ENCODE measurements at regions not wholly inside any gene's neighbourhood (a gene's known extent, or its start where the extent isn't known, plus 50 kb on each side); places are given as distances from the start of the nearest gene placed in this dataset.

DNA sequence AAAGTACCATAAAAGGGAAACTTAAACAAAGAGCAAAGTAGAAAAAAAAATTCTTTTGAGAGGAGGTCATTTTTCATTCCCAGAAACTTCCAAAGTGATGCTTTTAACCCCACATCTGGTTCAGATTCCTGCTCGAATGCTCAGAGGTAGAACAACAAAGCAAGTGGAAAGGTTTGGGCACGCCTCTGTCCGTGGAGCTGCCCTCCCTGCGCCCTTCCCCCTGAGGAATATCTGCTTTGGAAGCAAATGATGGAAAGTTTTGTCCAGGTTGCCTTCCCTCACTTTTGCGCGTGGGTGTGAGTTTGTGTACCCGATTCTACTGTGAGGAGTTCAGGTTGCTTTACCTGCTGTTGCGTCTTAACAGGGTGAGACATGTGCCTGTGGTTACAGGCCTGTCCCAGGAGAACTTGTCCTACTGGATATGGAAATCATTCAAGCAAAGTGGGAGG, 110.2 kb downstream of the KLF5 start:
- intact Hi-C loops (cut with DNase I): no loop called here
- WGBS: 79% methylated on average over 8 of the region's 8 CpGs
- no peak for DNase-seq (ENCODE audit: extremely low spot score)
- no peaks in the 10 kb centered on the region for H3K36me3 ChIP-seq
- H3K27ac ChIP-seq (replicated peaks in 1 of 4): no peak overlapping the region
- H3K4me3 ChIP-seq: no peak overlapping the region
- no peaks in the 10 kb centered on the region for H3K9me3 ChIP-seq
- no peaks in the 10 kb centered on the region for H3K27me3 ChIP-seq
- TF ChIP-seq POLR2AphosphoS5 (IDR thresholded peaks at IDR 0.05): no peak
- TF ChIP-seq EP300 (IDR thresholded peaks at IDR 0.05): no peak
- TF ChIP-seq POLR2A (IDR thresholded peaks at IDR 0.05; ENCODE audit: low read depth): no peak
- TF ChIP-seq, protein P1, sequence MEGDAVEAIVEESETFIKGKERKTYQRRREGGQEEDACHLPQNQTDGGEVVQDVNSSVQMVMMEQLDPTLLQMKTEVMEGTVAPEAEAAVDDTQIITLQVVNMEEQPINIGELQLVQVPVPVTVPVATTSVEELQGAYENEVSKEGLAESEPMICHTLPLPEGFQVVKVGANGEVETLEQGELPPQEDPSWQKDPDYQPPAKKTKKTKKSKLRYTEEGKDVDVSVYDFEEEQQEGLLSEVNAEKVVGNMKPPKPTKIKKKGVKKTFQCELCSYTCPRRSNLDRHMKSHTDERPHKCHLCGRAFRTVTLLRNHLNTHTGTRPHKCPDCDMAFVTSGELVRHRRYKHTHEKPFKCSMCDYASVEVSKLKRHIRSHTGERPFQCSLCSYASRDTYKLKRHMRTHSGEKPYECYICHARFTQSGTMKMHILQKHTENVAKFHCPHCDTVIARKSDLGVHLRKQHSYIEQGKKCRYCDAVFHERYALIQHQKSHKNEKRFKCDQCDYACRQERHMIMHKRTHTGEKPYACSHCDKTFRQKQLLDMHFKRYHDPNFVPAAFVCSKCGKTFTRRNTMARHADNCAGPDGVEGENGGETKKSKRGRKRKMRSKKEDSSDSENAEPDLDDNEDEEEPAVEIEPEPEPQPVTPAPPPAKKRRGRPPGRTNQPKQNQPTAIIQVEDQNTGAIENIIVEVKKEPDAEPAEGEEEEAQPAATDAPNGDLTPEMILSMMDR (IDR thresholded peaks at IDR 0.05): no peak
- no peaks in the 10 kb centered on the region for H3K4me1 ChIP-seq

DNA sequence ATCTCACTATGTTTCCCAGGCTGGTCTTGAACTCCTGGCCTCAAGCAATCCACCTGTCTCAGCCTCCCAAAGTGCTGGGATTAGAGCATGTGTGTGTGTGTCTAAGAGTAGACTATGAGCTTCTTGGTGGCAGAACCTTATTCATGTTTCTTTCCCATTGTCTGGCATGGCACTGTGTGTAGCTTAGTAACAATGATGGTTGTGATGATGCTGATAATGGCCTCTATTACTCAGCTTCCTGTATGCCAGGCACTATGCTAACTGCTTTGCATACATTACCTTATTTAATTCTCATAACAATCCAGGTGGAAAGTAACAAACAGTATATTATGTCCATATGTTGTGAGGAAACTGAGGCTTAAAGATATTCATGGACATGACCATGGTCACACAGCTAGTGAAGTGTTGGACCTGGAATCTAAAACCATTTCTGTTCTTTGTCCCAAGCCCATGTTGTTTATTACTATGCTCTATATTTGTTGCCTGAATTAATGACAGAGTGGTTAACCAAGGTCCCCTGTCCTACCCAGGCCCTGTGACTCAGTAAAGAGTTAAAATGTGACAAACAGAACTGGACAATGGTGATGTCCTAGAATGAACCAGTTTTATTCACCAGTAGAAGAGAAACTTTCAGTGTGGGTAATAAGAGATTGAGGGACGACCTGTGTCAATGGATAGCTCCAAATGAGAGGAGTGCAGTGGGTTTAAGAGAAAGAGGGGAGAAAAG, 109.6 kb downstream of the KLF5 start:
- no peak for DNase-seq (ENCODE audit: extremely low spot score)
- H3K27ac ChIP-seq (replicated peaks in 1 of 4): no peak overlapping the region
- H3K4me1 ChIP-seq: no peaks in the 10 kb centered on the region
- WGBS: 85% methylated on average over 1 of the region's 1 CpG
- H3K9me3 ChIP-seq: no peaks in the 10 kb centered on the region
- intact Hi-C loops (cut with DNase I): no loop called here
- TF ChIP-seq POLR2AphosphoS5 (IDR thresholded peaks at IDR 0.05) (no peak), POLR2A (IDR thresholded peaks at IDR 0.05; ENCODE audit: low read depth) (no peak), EP300 (IDR thresholded peaks at IDR 0.05) (no peak)
- TF ChIP-seq, protein P1 (IDR thresholded peaks at IDR 0.05): no peak
- H3K27me3 ChIP-seq: no peaks in the 10 kb centered on the region
- no peak overlapping the region for H3K4me3 ChIP-seq
- no peaks in the 10 kb centered on the region for H3K36me3 ChIP-seq

DNA sequence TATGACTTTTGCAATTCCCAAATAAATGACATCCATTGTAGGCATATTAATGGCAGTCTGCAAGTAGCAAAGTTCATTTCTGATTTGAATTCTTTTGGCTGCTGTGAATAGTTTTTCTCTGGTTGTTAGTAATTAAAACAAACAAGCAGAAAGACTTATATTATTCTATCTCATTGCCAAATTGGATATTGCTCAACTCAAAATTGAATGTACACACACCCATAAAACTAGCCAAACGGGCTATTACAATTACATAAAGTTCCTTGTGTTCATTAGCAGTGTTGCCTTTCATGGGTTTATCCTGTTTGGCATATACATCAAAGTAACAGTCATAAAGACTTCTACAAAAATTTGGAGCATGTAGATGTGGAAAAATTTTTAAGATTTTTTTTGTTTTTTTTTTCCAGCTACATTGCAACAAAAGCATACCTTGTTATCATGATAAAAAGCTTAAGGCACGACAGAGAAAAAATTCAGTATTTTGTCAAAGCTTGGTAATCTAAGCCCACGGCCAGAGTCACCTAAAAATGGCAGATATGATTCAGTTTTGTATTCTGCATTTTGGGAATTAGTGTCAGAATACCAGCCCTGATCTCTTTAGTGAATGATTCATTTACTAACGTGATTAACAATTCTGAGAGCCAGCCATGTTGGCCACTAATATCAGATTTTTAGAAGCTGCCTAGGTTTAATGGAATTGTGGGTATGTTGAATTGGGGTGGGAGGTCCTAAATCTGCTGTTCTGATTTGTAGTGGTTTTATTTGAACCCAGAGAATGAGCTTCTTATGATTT, 108.4 kb downstream of the KLF5 start:
- no peaks in the 10 kb centered on the region for H3K27me3 ChIP-seq
- intact Hi-C loops (cut with DNase I): no loop called here
- H3K27ac ChIP-seq (replicated peaks in 1 of 4): no peak overlapping the region
- H3K4me3 ChIP-seq: no peak overlapping the region
- DNase-seq (ENCODE audit: extremely low spot score): no peak
- no peaks in the 10 kb centered on the region for H3K36me3 ChIP-seq
- no peaks in the 10 kb centered on the region for H3K4me1 ChIP-seq
- 82% methylated on average over 4 of the region's 4 CpGs for WGBS
- no peaks in the 10 kb centered on the region for H3K9me3 ChIP-seq
- TF ChIP-seq, protein P1 (IDR thresholded peaks at IDR 0.05): no peak
- TF ChIP-seq EP300 (IDR thresholded peaks at IDR 0.05): no peak
- TF ChIP-seq POLR2AphosphoS5 (IDR thresholded peaks at IDR 0.05): no peak
- TF ChIP-seq POLR2A (IDR thresholded peaks at IDR 0.05; ENCODE audit: low read depth): no peak

DNA sequence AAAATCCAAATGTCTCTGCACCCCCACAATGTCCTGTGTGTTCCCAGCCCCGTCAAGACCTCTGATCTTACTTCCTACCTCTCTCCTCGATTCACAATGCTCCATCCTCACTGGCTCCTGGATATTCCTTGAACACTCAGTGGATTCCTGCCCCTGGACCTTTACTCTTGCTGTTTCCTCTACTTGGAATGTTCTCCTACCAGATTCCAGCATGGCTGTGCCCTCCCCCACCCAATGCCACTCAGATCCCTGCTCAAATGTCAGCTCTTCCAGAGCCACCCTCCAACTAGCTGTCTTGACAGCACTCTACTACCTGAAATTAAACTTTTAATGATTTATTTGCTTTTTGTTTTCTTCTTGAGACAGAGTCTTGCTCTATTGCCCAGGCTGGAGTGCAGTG, 107.4 kb downstream of the KLF5 start:
- DNase-seq (ENCODE audit: extremely low spot score): no peak
- no peaks in the 10 kb centered on the region for H3K9me3 ChIP-seq
- intact Hi-C loops (cut with DNase I): no loop called here
- TF ChIP-seq EP300 (IDR thresholded peaks at IDR 0.05) (no peak), POLR2AphosphoS5 (IDR thresholded peaks at IDR 0.05) (no peak), POLR2A (IDR thresholded peaks at IDR 0.05; ENCODE audit: low read depth) (no peak)
- TF ChIP-seq, protein P1 (IDR thresholded peaks at IDR 0.05): no peak
- no peak overlapping the region for H3K27ac ChIP-seq (replicated peaks in 1 of 4)
- no peaks in the 10 kb centered on the region for H3K27me3 ChIP-seq
- whole genome bisulfite sequencing: 86% methylated on average over 2 of the region's 2 CpGs
- H3K4me1 ChIP-seq: no peaks in the 10 kb centered on the region
- no peaks in the 10 kb centered on the region for H3K36me3 ChIP-seq
- H3K4me3 ChIP-seq: no peak overlapping the region

All from esophagus muscularis mucosa (tissue), 4 donors.